Neural progenitor cell (in vitro differentiated cells): ENCODE measurements at regions not wholly inside any gene's neighbourhood (a gene's known extent, or its start where the extent isn't known, plus 50 kb on each side); places are given as distances from the start of the nearest gene placed in this dataset.

Experiments used
- CTCF ChIP-seq: fragments of 200-600 bp; sonication (generic); IDR thresholded peaks from 2 replicates; pipeline ENCODE4 v1.5.1; 2017; ENCODE audit warnings: antibody characterized with exemption, mild to moderate bottlenecking
- EZH2 ChIP-seq: fragments of 200-600 bp; sonication (generic); IDR thresholded peaks from 2 replicates; pipeline ENCODE4 v1.6.1; 2017; ENCODE audit warnings: antibody characterized with exemption, mild to moderate bottlenecking, moderate library complexity
- EZH2phosphoT487 ChIP-seq: fragments of 200-600 bp; sonication (generic); IDR thresholded peaks from 2 replicates; pipeline ENCODE4 v1.6.1; 2017; ENCODE audit warnings: antibody characterized with exemption

- no peak for TF ChIP-seq CTCF
- TF ChIP-seq EZH2 = no peak
- no peak for TF ChIP-seq EZH2phosphoT487
Measured at GRCh38 chr5:33073881-33074327, 362.8 kb downstream of the NPR3 start.
